ENCODE measurements at regions not wholly inside any gene's neighbourhood (a gene's known extent, or its start where the extent isn't known, plus 50 kb on each side); places are given as distances from the start of the nearest gene placed in this dataset.

- TF ChIP-seq CTCF (IDR thresholded peaks at IDR 0.05 in 2 of 3, conservative IDR thresholded peaks at IDR 0.05 in 1 of 3; ENCODE audit: borderline replicate concordance in 1 of 3, insufficient read depth in 1 of 3, low read depth in 2 of 3, low read length in 2 of 3) (no peak), EZH2 (IDR thresholded peaks at IDR 0.05) (no peak), ZNF274 (IDR thresholded peaks at IDR 0.05; ENCODE audit: low read depth, low read length) (no peak), POLR2AphosphoS5 (IDR thresholded peaks at IDR 0.05; ENCODE audit: low read depth, low read length) (no peak), RAD21 (IDR thresholded peaks at IDR 0.05; ENCODE audit: low read depth) (no peak), SIN3A (IDR thresholded peaks at IDR 0.05; ENCODE audit: low read depth) (no peak), TCF7L2 (IDR thresholded peaks at IDR 0.05; ENCODE audit: borderline replicate concordance, extremely low read depth, insufficient read depth, insufficient read length) (no peak)
Measured at GRCh38 chr15:26372706-26373105, 400.2 kb downstream of the GABRB3 start.
